B cell (primary cell): ENCODE measurements at regions not wholly inside any gene's neighbourhood (a gene's known extent, or its start where the extent isn't known, plus 50 kb on each side); places are given as distances from the start of the nearest gene placed in this dataset.

Experiments
- ATAC-seq: fragments of 200-7000 bp; cut with Tn5 transposase; one replicate; pipeline ENCODE4 v1.10.0; 2021; ENCODE audit warnings: low read depth, mild to moderate bottlenecking, moderate number of reproducible peaks, moderate library complexity
- CTCF ChIA-PET: fragments of 350-600 bp; sonication (Branson Sonifier 250); formaldehyde crosslinking; loops from one replicate; lab custom pipeline; 2021; ENCODE audit warnings: antibody characterized with exemption, inconsistent platforms; lab: Charles Lee
- POLR2A ChIA-PET: fragments of 350-600 bp; sonication (Branson Sonifier 250); formaldehyde crosslinking; loops from one replicate; lab custom pipeline; 2021; ENCODE audit warnings: antibody characterized with exemption; lab: Charles Lee
- DNase-seq: peaks from one replicate; pipeline ENCODE4 v3.0.0; 2013
- H2AFZ ChIP-seq: 2 replicates; pipeline ENCODE4 v1.6.1; 2012; ENCODE audit warnings: mild to moderate bottlenecking, low read depth, low read length; ENCODE audit not compliant: insufficient read depth, poor library complexity, severe bottlenecking
- H3K27ac ChIP-seq, 2 donors: 1 replicate in 1 of 2; 2 replicates in 1 of 2; pipeline ENCODE4 v1.5.1; 2012 to 2013; ENCODE audit warnings: low read length in 2 of 2, mild to moderate bottlenecking in 2 of 2, moderate library complexity in 1 of 2
- H3K27me3 ChIP-seq, 4 experiments: fragments of 200-600 bp in 1 of 4; sonication (generic) in 1 of 4; replicated peaks in 1 of 4; 1 replicate in 2 of 4; 2 replicates in 2 of 4; pipeline versions ENCODE4 v1.6.1 to v1.7.0; 2013 to 2016; ENCODE audit warnings: low read length in 3 of 4, mild to moderate bottlenecking in 2 of 4, mixed read lengths in 1 of 4, moderate library complexity in 1 of 4; ENCODE audit not compliant: insufficient read depth in 4 of 4, control insufficient read depth in 3 of 4; ENCODE audit errors: control extremely low read depth in 1 of 4
- H3K36me3 ChIP-seq, 2 experiments: replicated peaks in 1 of 2; 1 replicate in 1 of 2; 2 replicates in 1 of 2; pipeline versions ENCODE4 v1.6.1 to v1.7.1; 2013; ENCODE audit warnings: low read length in 1 of 2; ENCODE audit not compliant: insufficient read depth in 2 of 2, control insufficient read depth in 1 of 2; ENCODE audit errors: control extremely low read depth in 1 of 2, extremely low read depth in 1 of 2
- H3K4me1 ChIP-seq, 2 donors: fragments of 200-600 bp in 1 of 2; sonication (generic) in 1 of 2; 1 replicate in 1 of 2; 2 replicates in 1 of 2; pipeline versions ENCODE4 v1.5.1 to v1.6.1; 2013 to 2017; ENCODE audit warnings: low read length in 2 of 2; ENCODE audit not compliant: control insufficient read depth in 2 of 2, insufficient read depth in 2 of 2
- H3K4me2 ChIP-seq: replicated peaks from 2 replicates; pipeline ENCODE3; 2012; ENCODE audit warnings: mild to moderate bottlenecking, low read depth, low read length; ENCODE audit not compliant: poor library complexity, severe bottlenecking
- H3K4me3 ChIP-seq, 5 experiments: fragments of 200-600 bp in 1 of 5; sonication (generic) in 1 of 5; 1 replicate in 3 of 5; 2 replicates in 2 of 5; pipeline versions ENCODE4 v1.5.1 to v1.7.0; 2011 to 2016; ENCODE audit warnings: low read length in 4 of 5, mild to moderate bottlenecking in 4 of 5, low read depth in 2 of 5, control low read depth in 1 of 5, moderate library complexity in 1 of 5; ENCODE audit not compliant: insufficient read depth in 1 of 5; ENCODE audit errors: control extremely low read depth in 1 of 5, extremely low read depth in 1 of 5
- H3K79me2 ChIP-seq: fragments of 200-600 bp; sonication (generic); one replicate; pipeline ENCODE4 v1.6.0; 2016; ENCODE audit warnings: low read length; ENCODE audit not compliant: control insufficient read depth, insufficient read depth
- H3K9ac ChIP-seq: fragments of 200-600 bp; sonication (generic); 2 replicates; pipeline ENCODE4 v1.6.1; 2017; ENCODE audit warnings: mild to moderate bottlenecking, low read length, moderate library complexity
- H3K9me3 ChIP-seq, 3 donors: one replicate each; pipeline versions ENCODE4 v1.6.1 to v1.7.1; 2013; ENCODE audit warnings: low read length in 2 of 3; ENCODE audit not compliant: control insufficient read depth in 2 of 3, insufficient read depth in 1 of 3; ENCODE audit errors: control extremely low read depth in 1 of 3
- H4K20me1 ChIP-seq: 2 replicates; pipeline ENCODE4 v1.6.0; 2012; ENCODE audit warnings: mild to moderate bottlenecking, low read length; ENCODE audit not compliant: insufficient read depth, control insufficient read depth, poor library complexity, severe bottlenecking
- H3K27ac Mint-ChIP-seq: one replicate; pipeline ENCODE4 v1.8.0; 2021; ENCODE audit warnings: mixed read lengths
- H3K27me3 Mint-ChIP-seq: one replicate; pipeline ENCODE4 v1.8.0; 2021; ENCODE audit warnings: mixed read lengths
- H3K4me1 Mint-ChIP-seq: one replicate; pipeline ENCODE4 v1.8.0; 2021; ENCODE audit warnings: mixed read lengths
- H3K4me3 Mint-ChIP-seq: one replicate; pipeline ENCODE4 v1.8.0; 2021; ENCODE audit warnings: mixed read lengths
- H3K9me3 Mint-ChIP-seq: one replicate; pipeline ENCODE4 v1.8.0; 2022; ENCODE audit warnings: mixed read lengths; ENCODE audit not compliant: insufficient read depth
- CTCF ChIP-seq: fragments of 200-600 bp; IDR thresholded peaks from one replicate; pipeline ENCODE4 v1.8.0; 2022; ENCODE audit warnings: antibody characterized with exemption, mild to moderate bottlenecking
- EZH2 ChIP-seq: IDR thresholded peaks from 2 replicates; pipeline ENCODE4 v1.6.1; 2012; ENCODE audit warnings: borderline replicate concordance, low read depth, mild to moderate bottlenecking, moderate library complexity, low read length; ENCODE audit not compliant: insufficient read depth, poor library complexity, severe bottlenecking
- WGBS: methylation state at CpG from one replicate; pipeline ENCODE4 v1.1.5; 2013; ENCODE audit warnings: missing lambda C conversion rate; ENCODE audit not compliant: insufficient coverage; 5-methylcytosine and 5-hydroxymethylcytosine counted together
- intact Hi-C: fragments of 100-400 bp; cut with micrococcal nuclease; formaldehyde crosslinking; loops from one replicate; pipeline ENCODE4 v1.10.0; 2022

DNA sequence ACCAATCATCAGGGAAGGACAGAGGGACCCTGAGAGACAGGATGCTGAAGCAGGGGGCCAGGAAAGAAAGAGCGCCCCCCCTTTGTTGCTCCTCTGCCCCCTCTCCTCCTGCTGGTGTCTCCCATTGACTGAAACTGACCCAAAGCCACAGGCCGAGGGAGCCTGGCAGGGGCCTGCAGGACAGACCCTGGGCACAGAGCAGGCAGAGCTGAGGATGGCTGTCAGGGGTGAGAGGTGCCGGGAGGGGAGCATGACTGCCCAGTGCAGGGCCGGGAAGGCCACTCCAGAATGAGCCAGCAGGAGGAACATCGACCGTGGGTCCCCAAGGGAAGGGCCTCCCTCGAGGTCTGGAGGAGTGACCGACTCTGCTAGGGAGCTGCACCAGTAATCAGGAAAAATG lies 427.8 kb downstream of the PREX1 start:
- TF ChIP-seq CTCF (no peak), EZH2 (no peak)
- Histone ChIP-seq H3K9ac (no peak overlapping the region), H2AFZ (no peak overlapping the region), H3K27ac (no peak overlapping the region), H3K4me2 (no peak overlapping the region), H3K79me2 (no peaks in the 10 kb centered on the region), H3K27me3 (peaks cover 0 to 12% (median 0%) of the 10 kb centered on the region in 4 experiments), H3K36me3 (no peaks in the 10 kb centered on the region), H3K4me3 (no peak overlapping the region), H4K20me1 (no peaks in the 10 kb centered on the region), H3K4me1 (no peaks in the 10 kb centered on the region), H3K9me3 (no peaks in the 10 kb centered on the region)
- ChIA-PET POLR2A (no interaction called here), CTCF (interaction anchor here (1.0 kb wide), 1 partner anchor 614 kb away, joined by 3 read pairs; no protein-coding TSS in a partner anchor)
- Mint-ChIP-seq H3K9me3 (no peaks in the 10 kb centered on the region), H3K4me1 (no peaks in the 10 kb centered on the region), H3K4me3 (no peak overlapping the region), H3K27ac (no peak overlapping the region), H3K27me3 (peaks cover 49% of the 10 kb centered on the region)
- 90% methylated on average over 5 of the region's 8 CpGs for WGBS
- ATAC-seq, result no peak
- intact Hi-C loops, result no loop called here
- no peak for DNase-seq

DNA sequence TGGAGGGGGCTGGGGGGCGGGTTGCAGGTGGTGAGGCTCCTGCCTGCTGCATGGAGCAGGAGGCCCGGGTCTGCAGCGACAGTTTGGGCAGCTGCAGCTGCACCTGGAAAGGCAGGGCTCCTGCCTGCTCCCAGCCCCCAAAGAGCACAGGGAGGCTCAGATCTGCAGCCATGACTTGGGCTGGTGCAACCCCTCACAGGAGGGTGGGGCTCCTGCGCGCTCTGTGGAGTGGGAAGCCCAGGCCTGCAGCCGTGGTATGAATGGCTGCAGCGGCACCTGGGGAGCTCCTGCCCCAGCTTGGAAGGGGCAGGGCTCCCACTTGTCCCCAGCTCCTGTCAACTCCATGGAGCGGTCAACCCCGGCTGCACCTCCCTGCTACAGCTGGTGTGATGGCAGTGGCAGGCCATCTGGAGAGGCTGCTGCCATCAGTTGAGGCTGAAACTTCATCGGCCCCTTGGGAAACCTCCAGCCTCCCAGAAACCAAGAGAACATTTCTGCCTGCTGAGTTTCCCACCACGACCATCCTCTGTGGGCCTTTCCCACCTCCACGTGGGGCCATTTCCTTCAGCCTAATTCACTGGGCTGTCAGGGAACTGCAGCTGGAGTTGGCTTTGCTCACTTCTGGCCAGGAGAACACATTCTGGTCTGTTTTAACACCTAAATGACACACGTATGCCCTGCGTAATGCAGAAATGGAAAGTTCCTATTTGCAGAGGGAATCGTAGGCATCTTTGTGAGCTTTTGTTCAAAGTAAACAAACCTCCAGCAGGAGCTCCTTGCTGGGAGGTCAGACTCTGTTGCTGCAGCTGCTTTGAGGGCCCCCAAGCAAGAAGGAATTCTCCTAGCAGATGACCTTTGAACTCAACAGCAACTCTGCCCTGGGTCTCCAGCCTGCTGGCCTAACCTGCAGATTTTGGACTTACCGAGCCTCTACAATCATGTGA lies 429.0 kb downstream of the PREX1 start:
- H3K4me3 ChIP-seq, result no peak overlapping the region
- no peak overlapping the region for H3K27ac ChIP-seq
- Mint-ChIP-seq H3K27me3 (peaks cover 51% of the 10 kb centered on the region), H3K4me3 (no peak overlapping the region), H3K4me1 (no peaks in the 10 kb centered on the region), H3K9me3 (no peaks in the 10 kb centered on the region), H3K27ac (no peak overlapping the region)
- peaks cover 0 to 3% (median 0%) of the 10 kb centered on the region in 4 experiments for H3K27me3 ChIP-seq
- peaks cover 0 to 6% (median 0%) of the 10 kb centered on the region in 3 donors for H3K9me3 ChIP-seq
- no peaks in the 10 kb centered on the region for H3K4me1 ChIP-seq
- ChIA-PET POLR2A (no interaction called here), CTCF (interaction anchor here (1.5 kb wide), 1 partner anchor 221 kb away, joined by 3 read pairs; no protein-coding TSS in a partner anchor)
- no peaks in the 10 kb centered on the region for H4K20me1 ChIP-seq
- no peaks in the 10 kb centered on the region for H3K79me2 ChIP-seq
- H3K9ac ChIP-seq, result no peak overlapping the region
- H3K4me2 ChIP-seq, result no peak overlapping the region
- ATAC-seq (no peak), DNase-seq (no peak)
- no peak for TF ChIP-seq CTCF
- no peak for TF ChIP-seq EZH2
- 81% methylated on average over 16 of the region's 16 CpGs for WGBS
- no peak overlapping the region for H2AFZ ChIP-seq
- H3K36me3 ChIP-seq, result no peaks in the 10 kb centered on the region
- intact Hi-C loops, result no loop called here
